HUES64 (cell line): ENCODE measurements at regions not wholly inside any gene's neighbourhood (a gene's known extent, or its start where the extent isn't known, plus 50 kb on each side); places are given as distances from the start of the nearest gene placed in this dataset.
"Not testable (repeated sequence)": the region's sequence is repeated elsewhere in the genome, so short reads cannot be mapped to it uniquely, and the experiment has no call there.

Experiments used
- H3K27ac ChIP-seq: 2 replicates; pipeline ENCODE4 v1.7.0; 2013; ENCODE audit warnings: low read depth, low read length, inconsistent platforms
- H3K27me3 ChIP-seq: 2 replicates; pipeline ENCODE4 v1.6.1; 2013; ENCODE audit warnings: mild to moderate bottlenecking, low read length; ENCODE audit not compliant: insufficient read depth
- H3K36me3 ChIP-seq: 2 replicates; pipeline ENCODE4 v1.6.1; 2013; ENCODE audit warnings: mild to moderate bottlenecking, low read length; ENCODE audit not compliant: insufficient read depth
- H3K4me1 ChIP-seq: 2 replicates; pipeline ENCODE4 v1.6.1; 2013; ENCODE audit warnings: mild to moderate bottlenecking, low read length, moderate library complexity; ENCODE audit not compliant: insufficient read depth
- H3K4me3 ChIP-seq: 2 replicates; pipeline ENCODE4 v1.5.1; 2013; ENCODE audit warnings: mild to moderate bottlenecking, low read length, moderate library complexity
- H3K9ac ChIP-seq: 2 replicates; pipeline ENCODE4 v1.6.1; 2013; ENCODE audit warnings: mild to moderate bottlenecking, low read depth, low read length
- H3K9me3 ChIP-seq: 2 replicates; pipeline ENCODE4 v1.6.1; 2013; ENCODE audit warnings: low read depth, low read length; ENCODE audit not compliant: insufficient read depth
- WGBS: fragments of 150-250, 120-280 bp; methylation state at CpG from one replicate; pipeline ENCODE4 v1.1.7; 2013; ENCODE audit warnings: missing lambda C conversion rate; 5-methylcytosine and 5-hydroxymethylcytosine counted together

DNA sequence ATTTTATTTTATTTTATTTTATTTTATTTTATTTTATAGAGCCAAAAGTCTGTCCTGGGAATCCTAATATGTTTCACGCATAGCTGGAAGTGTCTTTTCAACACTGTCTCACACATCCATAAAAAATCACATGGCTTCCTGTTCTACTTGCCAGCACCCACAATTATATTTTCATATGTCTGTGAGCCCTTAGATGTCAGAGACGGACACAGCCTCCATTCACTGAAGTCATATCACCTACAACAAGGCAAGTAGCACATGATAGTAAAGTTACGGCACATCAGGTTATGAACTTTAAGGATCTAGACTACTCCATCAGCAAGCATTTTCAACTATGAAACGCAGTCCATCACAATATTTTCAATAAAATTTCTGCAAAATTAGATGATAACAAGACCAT is 168.4 kb downstream of the ZIC4 start:
- Histone ChIP-seq H3K9ac (no peak overlapping the region), H3K4me1 (no peaks in the 10 kb centered on the region), H3K27me3 (no peaks in the 10 kb centered on the region), H3K27ac (no peak overlapping the region), H3K36me3 (no peaks in the 10 kb centered on the region), H3K4me3 (no peak overlapping the region), H3K9me3 (no peaks in the 10 kb centered on the region)
- WGBS = 73% methylated on average over 4 of the region's 4 CpGs

DNA sequence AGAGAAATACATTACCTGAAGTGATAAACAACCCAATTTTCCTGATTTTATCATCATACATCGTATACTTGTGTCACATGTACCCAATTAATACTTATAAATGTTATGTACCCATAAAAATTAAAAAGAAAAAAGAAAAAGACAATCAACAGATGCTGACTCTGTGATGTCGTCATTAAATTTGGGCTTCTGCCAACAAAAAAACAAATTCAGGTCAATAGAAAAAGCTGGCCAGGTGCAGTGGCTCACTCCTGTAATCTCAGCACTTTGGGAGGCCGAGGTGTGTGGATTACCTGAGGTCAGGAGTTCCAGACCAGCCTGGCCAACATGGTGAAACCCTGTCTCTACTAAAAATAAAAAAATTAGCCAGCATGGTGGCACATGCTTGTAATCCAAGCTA is 174.4 kb downstream of the ZIC4 start:
- not testable (repeated sequence) for H3K4me3 ChIP-seq, H3K27me3 ChIP-seq, H3K27ac ChIP-seq, H3K9ac ChIP-seq, H3K36me3 ChIP-seq, H3K9me3 ChIP-seq, H3K4me1 ChIP-seq
- WGBS = 61% methylated on average over 3 of the region's 3 CpGs

DNA sequence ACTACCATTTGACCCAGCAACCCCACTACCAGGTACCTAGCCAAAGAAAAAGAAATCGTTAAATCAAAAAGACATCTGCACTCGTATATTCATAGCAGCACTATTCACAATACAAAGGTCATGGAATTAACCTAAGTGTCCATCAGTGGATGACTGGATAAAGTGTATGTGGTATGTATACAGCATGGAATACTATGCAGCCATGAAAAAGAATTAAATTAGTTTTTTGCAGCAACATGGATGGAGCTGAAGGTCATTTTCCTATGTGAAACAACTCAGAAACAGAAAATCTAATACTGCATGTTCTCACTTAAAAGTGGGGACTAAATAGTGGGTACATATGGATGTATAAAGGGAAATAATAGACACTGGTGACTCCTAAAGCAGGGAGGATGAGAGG is 175.2 kb downstream of the ZIC4 start:
- H3K4me1 ChIP-seq = no peaks in the 10 kb centered on the region
- H3K36me3 ChIP-seq = no peaks in the 10 kb centered on the region
- H3K9me3 ChIP-seq = peaks cover 6% of the 10 kb centered on the region; the same call in 1 of the 2 replicates
- H3K4me3 ChIP-seq = no peak overlapping the region
- H3K9ac ChIP-seq = no peak overlapping the region
- 100% methylated on average over 1 of the region's 2 CpGs for WGBS
- H3K27ac ChIP-seq = no peak overlapping the region
- no peaks in the 10 kb centered on the region for H3K27me3 ChIP-seq

DNA sequence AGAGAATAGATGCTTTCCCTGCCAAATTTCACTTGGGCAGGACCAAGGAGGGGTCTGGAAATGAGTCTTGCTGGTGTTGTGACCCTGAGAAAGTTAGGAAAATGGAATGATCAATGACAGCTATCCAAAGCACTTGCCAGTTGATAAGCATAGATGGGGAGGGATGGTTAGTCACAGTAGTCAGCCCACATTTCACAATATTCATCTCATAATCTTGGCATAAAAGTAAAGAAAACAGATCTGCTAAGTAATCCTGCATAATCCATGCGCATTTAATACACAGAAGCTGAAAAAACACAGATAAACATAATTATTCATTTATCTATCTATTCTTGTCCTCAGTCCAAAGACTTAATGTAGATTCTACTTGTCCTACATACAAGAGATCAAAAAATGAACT is 184.1 kb downstream of the ZIC4 start:
- WGBS = 90% methylated on average over 1 of the region's 1 CpG
- no peak overlapping the region for H3K9ac ChIP-seq
- H3K9me3 ChIP-seq = no peaks in the 10 kb centered on the region
- no peak overlapping the region for H3K4me3 ChIP-seq
- no peaks in the 10 kb centered on the region for H3K27me3 ChIP-seq
- H3K36me3 ChIP-seq = no peaks in the 10 kb centered on the region
- H3K27ac ChIP-seq = no peak overlapping the region
- no peaks in the 10 kb centered on the region for H3K4me1 ChIP-seq

DNA sequence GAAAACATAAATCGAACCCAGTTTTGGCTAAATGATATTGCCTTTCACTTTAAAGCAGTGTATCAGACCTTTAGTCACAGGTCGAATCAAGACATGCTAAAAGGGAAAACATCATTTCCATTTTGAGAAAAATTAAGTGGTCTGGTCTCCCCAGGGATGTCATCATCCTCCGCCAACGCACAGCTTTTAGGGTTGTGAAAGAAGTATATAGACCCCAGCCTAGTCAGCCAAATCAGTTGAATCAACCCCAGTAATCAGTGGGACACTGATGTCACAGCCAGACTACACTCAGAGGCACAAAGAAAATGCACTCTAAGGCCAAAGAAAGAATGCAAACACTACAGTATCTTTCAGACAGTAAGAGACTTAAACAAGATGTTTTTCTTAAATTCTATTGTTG is 187.4 kb downstream of the ZIC4 start:
- Histone ChIP-seq H3K9me3 (no peaks in the 10 kb centered on the region), H3K4me1 (no peaks in the 10 kb centered on the region), H3K4me3 (no peak overlapping the region), H3K27ac (no peak overlapping the region), H3K27me3 (no peaks in the 10 kb centered on the region), H3K9ac (no peak overlapping the region), H3K36me3 (no peaks in the 10 kb centered on the region)
- WGBS = 91% methylated on average over 4 of the region's 4 CpGs

DNA sequence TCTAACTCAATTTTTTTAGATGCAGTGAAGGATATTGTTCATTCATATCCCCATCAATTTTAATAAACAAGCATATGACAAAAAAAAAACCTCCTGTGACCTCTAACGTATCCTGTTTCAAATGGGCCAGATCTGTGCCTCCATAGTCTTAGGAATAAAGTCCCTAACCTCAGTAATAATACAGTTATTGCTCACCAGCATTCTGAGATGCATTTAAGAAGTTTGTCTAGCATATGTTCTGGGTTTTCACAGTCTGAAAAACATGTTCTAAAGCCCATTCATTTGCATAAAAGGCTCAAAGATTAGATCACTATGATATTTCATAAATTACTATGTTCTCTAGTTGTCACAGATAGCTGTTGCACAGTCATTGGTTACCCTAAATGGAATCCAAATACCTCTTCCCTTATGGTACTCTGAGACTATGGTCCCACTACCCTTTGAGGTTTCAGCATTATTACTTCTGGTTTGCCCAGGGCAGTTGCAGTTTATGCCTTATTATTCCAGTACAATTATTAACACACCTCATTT is 190.1 kb downstream of the ZIC4 start:
- no peaks in the 10 kb centered on the region for H3K27me3 ChIP-seq
- H3K27ac ChIP-seq = no peak overlapping the region
- H3K9me3 ChIP-seq = no peaks in the 10 kb centered on the region
- no peaks in the 10 kb centered on the region for H3K4me1 ChIP-seq
- no peak overlapping the region for H3K4me3 ChIP-seq
- H3K9ac ChIP-seq = no peak overlapping the region
- WGBS = 92% methylated on average over 1 of the region's 1 CpG
- H3K36me3 ChIP-seq = no peaks in the 10 kb centered on the region

DNA sequence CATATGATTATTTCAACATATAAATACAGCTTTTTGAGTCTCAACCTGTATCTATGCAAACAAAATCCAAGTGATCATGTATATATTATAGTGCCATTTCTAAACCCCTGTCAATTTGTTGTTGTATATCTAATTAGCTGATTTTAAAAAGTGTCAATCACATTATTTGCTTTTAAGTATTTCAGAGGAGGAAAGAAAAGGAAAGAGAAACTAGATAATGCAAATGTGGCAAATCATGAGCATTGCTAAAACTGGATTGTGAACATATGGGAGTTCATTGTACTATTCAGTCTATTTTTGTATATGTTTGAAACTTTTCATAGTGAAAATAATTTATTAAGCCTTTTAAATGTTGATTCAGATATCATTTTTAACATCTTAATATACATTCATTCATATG is 190.7 kb downstream of the ZIC4 start:
- Histone ChIP-seq H3K4me1 (no peaks in the 10 kb centered on the region), H3K27me3 (no peaks in the 10 kb centered on the region), H3K9ac (no peak overlapping the region), H3K27ac (no peak overlapping the region), H3K9me3 (no peaks in the 10 kb centered on the region), H3K36me3 (no peaks in the 10 kb centered on the region), H3K4me3 (no peak overlapping the region)

DNA sequence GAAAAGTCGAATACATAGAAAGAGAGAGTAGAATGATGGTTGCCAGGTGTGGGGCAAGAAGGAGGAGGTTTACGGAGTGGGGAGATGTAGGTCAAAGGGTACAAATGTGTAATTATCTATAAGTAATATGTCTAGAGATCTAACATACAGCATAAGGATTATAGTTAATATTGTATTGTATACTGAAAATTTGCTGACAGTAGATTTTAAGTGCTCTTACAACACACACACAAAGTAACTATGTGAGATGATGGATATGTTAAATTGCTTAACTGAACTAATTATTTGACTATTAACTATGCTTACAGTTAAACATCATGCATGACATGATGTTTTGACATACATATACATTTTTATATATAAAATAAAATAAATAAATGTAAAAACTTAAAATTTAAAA is 192.7 kb downstream of the ZIC4 start:
- no peak overlapping the region for H3K9ac ChIP-seq
- no peak overlapping the region for H3K27ac ChIP-seq
- H3K4me3 ChIP-seq = no peak overlapping the region
- H3K4me1 ChIP-seq = no peaks in the 10 kb centered on the region
- no peaks in the 10 kb centered on the region; the same call in 1 of the 2 replicates for H3K9me3 ChIP-seq
- no peaks in the 10 kb centered on the region for H3K27me3 ChIP-seq
- no peaks in the 10 kb centered on the region for H3K36me3 ChIP-seq
- 91% methylated on average over 2 of the region's 2 CpGs for WGBS

DNA sequence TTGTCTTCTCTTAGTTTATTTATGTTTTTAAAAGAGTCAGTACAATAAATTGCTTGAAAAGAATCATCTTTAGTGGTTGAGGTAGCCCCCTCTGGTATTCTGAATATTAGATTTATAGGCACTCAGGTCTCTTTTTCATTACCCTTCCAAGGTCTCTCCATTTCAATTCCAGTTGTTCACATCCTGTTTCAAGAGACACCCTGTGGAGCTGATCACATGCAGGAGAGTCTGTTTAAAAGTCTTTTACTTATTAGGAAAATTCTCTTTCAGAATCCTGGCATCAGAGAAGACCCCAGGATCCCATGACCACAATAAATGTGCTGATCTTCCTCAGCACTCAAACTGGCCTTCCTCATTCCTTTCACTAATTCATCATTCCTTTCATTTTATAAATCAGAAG is 195.7 kb downstream of the ZIC4 start:
- Histone ChIP-seq H3K36me3 (no peaks in the 10 kb centered on the region), H3K27ac (no peak overlapping the region), H3K4me1 (no peaks in the 10 kb centered on the region), H3K9me3 (no peaks in the 10 kb centered on the region; the same call in 1 of the 2 replicates), H3K27me3 (no peaks in the 10 kb centered on the region), H3K4me3 (no peak overlapping the region), H3K9ac (no peak overlapping the region)

DNA sequence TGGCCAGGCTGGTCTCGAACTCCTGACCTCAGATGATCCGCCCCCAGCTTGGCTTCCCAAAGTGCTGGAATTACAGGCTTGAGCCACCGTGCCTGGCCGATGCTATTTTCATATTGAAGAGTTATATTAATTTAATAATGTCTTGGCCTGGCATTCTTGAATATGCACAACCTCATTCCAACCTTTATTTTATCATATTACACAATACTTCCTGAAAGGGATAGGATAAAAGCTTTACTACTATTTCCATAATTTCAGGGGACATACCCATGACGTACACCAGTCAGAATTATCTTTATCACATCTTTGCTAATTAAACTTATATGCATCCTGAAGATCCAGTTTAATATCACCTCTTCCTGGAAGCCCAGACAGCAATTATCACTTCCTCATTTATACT is 205.3 kb downstream of the ZIC4 start:
- Histone ChIP-seq H3K36me3 (no peaks in the 10 kb centered on the region), H3K27me3 (no peaks in the 10 kb centered on the region), H3K9me3 (no peaks in the 10 kb centered on the region), H3K27ac (no peak overlapping the region), H3K4me3 (no peak overlapping the region), H3K4me1 (no peaks in the 10 kb centered on the region), H3K9ac (no peak overlapping the region)
- WGBS = 92% methylated on average over 3 of the region's 5 CpGs

DNA sequence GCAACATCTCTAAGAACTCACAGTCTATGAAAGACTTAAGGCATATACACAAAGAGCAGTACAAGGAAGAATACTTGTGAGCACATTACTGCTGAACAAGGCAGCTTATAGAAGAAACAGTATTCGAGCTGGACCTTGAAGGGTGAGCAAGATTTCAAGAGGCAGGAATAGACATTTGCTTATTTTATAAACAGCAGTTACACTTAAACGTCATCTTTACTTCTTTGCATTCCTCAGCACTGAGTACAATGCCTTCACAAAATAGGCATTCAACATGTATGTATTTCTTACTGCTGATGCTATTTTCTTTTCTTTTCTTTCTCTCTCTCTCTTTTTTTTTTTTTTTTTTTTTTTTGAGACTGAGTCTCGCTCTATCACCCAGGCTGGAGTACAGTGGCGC is 205.8 kb downstream of the ZIC4 start:
- Histone ChIP-seq H3K27me3 (no peaks in the 10 kb centered on the region), H3K36me3 (no peaks in the 10 kb centered on the region), H3K9ac (no peak overlapping the region), H3K4me1 (no peaks in the 10 kb centered on the region), H3K4me3 (no peak overlapping the region), H3K27ac (no peak overlapping the region), H3K9me3 (no peaks in the 10 kb centered on the region)
- WGBS = 94% methylated on average over 4 of the region's 4 CpGs

DNA sequence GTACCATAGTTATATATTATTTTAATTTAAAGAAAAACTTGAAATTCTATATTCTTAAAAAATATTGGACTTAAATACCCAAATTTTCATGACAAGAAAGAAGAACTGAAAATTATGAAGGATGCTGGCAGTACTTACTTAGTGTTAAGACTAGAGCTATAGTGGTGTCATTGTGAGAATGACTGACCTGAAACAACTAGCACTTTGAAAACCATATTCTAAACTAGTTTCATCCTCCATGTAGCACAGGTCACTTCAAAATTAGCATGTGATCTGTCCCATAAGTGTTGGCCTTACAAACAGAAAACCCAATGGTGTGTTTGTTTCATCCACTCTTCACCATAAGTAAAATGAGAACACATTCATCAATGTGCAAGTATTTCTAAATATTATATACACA is 208.6 kb downstream of the ZIC4 start:
- Histone ChIP-seq H3K36me3 (no peaks in the 10 kb centered on the region), H3K27ac (no peak overlapping the region), H3K4me1 (no peaks in the 10 kb centered on the region), H3K9ac (no peak overlapping the region), H3K9me3 (no peaks in the 10 kb centered on the region), H3K27me3 (no peaks in the 10 kb centered on the region), H3K4me3 (no peak overlapping the region)
